ENCODE measurements at regions not wholly inside any gene's neighbourhood (a gene's known extent, or its start where the extent isn't known, plus 50 kb on each side); places are given as distances from the start of the nearest gene placed in this dataset.

DNA sequence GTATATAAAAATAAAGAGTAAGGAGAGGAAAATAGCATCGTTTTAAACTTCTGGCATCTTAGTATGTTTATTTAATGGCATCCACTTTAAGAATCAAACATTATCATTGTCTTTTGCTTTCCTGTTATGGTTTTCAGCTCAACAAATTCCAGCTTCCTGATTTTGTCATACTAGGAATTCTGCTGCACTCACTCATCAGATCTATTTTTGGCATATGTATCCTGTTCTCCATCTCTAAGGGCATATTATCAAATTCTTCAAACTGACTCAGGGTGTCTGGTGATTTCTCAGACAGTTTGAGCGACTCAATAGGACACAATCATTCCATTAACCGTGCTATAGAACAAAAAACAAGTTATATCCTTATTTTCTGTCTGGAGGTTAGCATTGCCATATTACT lies 248.5 kb upstream of the DIAPH2 start:
- TF ChIP-seq POLR2A (IDR thresholded peaks at IDR 0.05), result no peak
- TF ChIP-seq, protein P1, sequence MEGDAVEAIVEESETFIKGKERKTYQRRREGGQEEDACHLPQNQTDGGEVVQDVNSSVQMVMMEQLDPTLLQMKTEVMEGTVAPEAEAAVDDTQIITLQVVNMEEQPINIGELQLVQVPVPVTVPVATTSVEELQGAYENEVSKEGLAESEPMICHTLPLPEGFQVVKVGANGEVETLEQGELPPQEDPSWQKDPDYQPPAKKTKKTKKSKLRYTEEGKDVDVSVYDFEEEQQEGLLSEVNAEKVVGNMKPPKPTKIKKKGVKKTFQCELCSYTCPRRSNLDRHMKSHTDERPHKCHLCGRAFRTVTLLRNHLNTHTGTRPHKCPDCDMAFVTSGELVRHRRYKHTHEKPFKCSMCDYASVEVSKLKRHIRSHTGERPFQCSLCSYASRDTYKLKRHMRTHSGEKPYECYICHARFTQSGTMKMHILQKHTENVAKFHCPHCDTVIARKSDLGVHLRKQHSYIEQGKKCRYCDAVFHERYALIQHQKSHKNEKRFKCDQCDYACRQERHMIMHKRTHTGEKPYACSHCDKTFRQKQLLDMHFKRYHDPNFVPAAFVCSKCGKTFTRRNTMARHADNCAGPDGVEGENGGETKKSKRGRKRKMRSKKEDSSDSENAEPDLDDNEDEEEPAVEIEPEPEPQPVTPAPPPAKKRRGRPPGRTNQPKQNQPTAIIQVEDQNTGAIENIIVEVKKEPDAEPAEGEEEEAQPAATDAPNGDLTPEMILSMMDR (IDR thresholded peaks at IDR 0.05), result no peak

Data from breast epithelium (tissue), 3 donors.